IMR-90 (cell line): ENCODE measurements at regions not wholly inside any gene's neighbourhood (a gene's known extent, or its start where the extent isn't known, plus 50 kb on each side); places are given as distances from the start of the nearest gene placed in this dataset.

ENCODE experiments used
- ATAC-seq: fragments of 200-7000 bp; cut with Tn5 transposase; 2 replicates; pipeline ENCODE4 v1.9.1; 2020; ENCODE audit warnings: low read depth, mild to moderate bottlenecking, moderate library complexity
- BruUV-seq: library from RNA; stranded (reverse); fragments of 400-500 nt; replicated peaks from 2 replicates; lab custom pipeline; 2021; lab: Mats Ljungman, UMichigan
- CTCF ChIA-PET: fragments of 300-600 bp; formaldehyde crosslinking; extraction: SDS; loops from one replicate; lab custom pipeline; 2021; ENCODE audit warnings: antibody characterized with exemption; lab: Yijun Ruan, JAX
- POLR2A ChIA-PET: fragments of 300-600 bp; sonication (Branson Sonifier 250); formaldehyde crosslinking; loops from one replicate; lab custom pipeline; 2022; ENCODE audit warnings: antibody characterized with exemption; ENCODE audit not compliant: unreplicated experiment; lab: Charles Lee
- DNase-seq: peaks from one replicate; pipeline ENCODE4 v3.0.0; 2013
- H2AFZ ChIP-seq: replicated peaks from 2 replicates; pipeline ENCODE3; 2013; ENCODE audit warnings: low read length, mild to moderate bottlenecking; ENCODE audit not compliant: poor library complexity
- H2AK5ac ChIP-seq: 2 replicates; pipeline ENCODE4 v1.6.1; 2013; ENCODE audit warnings: low read depth, low read length, inconsistent platforms
- H2AK9ac ChIP-seq: replicated peaks from 2 replicates; pipeline ENCODE3; 2013; ENCODE audit warnings: mild to moderate bottlenecking, low read depth, low read length, moderate library complexity; ENCODE audit not compliant: poor library complexity
- H2BK120ac ChIP-seq: 2 replicates; pipeline ENCODE4 v1.6.1; 2013; ENCODE audit warnings: low read depth, low read length, inconsistent platforms
- H2BK15ac ChIP-seq: 3 replicates; pipeline ENCODE4 v1.6.1; 2013; ENCODE audit warnings: low read depth, low read length, inconsistent platforms
- H2BK20ac ChIP-seq: 2 replicates; pipeline ENCODE4 v1.6.1; 2013; ENCODE audit warnings: low read depth, mild to moderate bottlenecking, inconsistent platforms, low read length, moderate library complexity
- H2BK5ac ChIP-seq: 2 replicates; pipeline ENCODE4 v1.6.1; 2013; ENCODE audit warnings: mild to moderate bottlenecking, low read depth, low read length, inconsistent platforms; ENCODE audit not compliant: poor library complexity, severe bottlenecking
- H3K14ac ChIP-seq: replicated peaks from 2 replicates; pipeline ENCODE4 v1.6.1; 2013; ENCODE audit warnings: low read depth, low read length, inconsistent platforms
- H3K18ac ChIP-seq: 2 replicates; pipeline ENCODE4 v1.6.1; 2013; ENCODE audit warnings: low read depth, low read length, control low read depth
- H3K23ac ChIP-seq: 2 replicates; pipeline ENCODE4 v1.6.1; 2013; ENCODE audit warnings: low read depth, low read length, inconsistent platforms
- H3K27ac ChIP-seq: 2 replicates; pipeline ENCODE4 v1.5.1; 2013; ENCODE audit warnings: mild to moderate bottlenecking, control low read depth, low read length; ENCODE audit not compliant: insufficient read depth
- H3K27me3 ChIP-seq: 2 replicates; pipeline ENCODE4 v1.6.1; 2013; ENCODE audit warnings: low read length; ENCODE audit not compliant: control insufficient read depth, insufficient read depth
- H3K36me3 ChIP-seq: 2 replicates; pipeline ENCODE4 v1.6.1; 2013; ENCODE audit warnings: low read length, mixed read lengths; ENCODE audit not compliant: control insufficient read depth, insufficient read depth
- H3K4ac ChIP-seq: 2 replicates; pipeline ENCODE4 v1.6.1; 2013; ENCODE audit warnings: low read depth, low read length, inconsistent platforms
- H3K4me1 ChIP-seq: 2 replicates; pipeline ENCODE4 v1.6.1; 2013; ENCODE audit warnings: low read length, mixed read lengths; ENCODE audit not compliant: control insufficient read depth, insufficient read depth
- H3K4me2 ChIP-seq: 2 replicates; pipeline ENCODE4 v1.6.1; 2013; ENCODE audit warnings: low read depth, mild to moderate bottlenecking, control low read depth, low read length, moderate library complexity
- H3K4me3 ChIP-seq: 2 replicates; pipeline ENCODE4 v1.5.1; 2013; ENCODE audit warnings: low read depth, mild to moderate bottlenecking, control low read depth, low read length, moderate library complexity; ENCODE audit not compliant: insufficient read depth
- H3K56ac ChIP-seq: 2 replicates; pipeline ENCODE4 v1.6.1; 2013; ENCODE audit warnings: low read length, inconsistent platforms; ENCODE audit not compliant: insufficient read depth; ENCODE audit errors: extremely low read depth
- H3K79me1 ChIP-seq, 2 experiments: 2 replicates each; pipeline ENCODE4 v1.6.1; 2013; ENCODE audit warnings: low read length in 2 of 2, inconsistent platforms in 1 of 2, low read depth in 1 of 2
- H3K9ac ChIP-seq: 2 replicates; pipeline ENCODE4 v1.6.1; 2013; ENCODE audit warnings: low read depth, low read length, control low read depth
- H3K9me1 ChIP-seq: 2 replicates; pipeline ENCODE4 v1.6.1; 2013; ENCODE audit warnings: low read length, inconsistent platforms; ENCODE audit not compliant: insufficient read depth
- H3K9me3 ChIP-seq: 2 replicates; pipeline ENCODE4 v1.6.1; 2013; ENCODE audit warnings: low read length; ENCODE audit not compliant: control insufficient read depth, insufficient read depth
- H4K20me1 ChIP-seq: 2 replicates; pipeline ENCODE4 v1.6.1; 2013; ENCODE audit warnings: low read length, inconsistent platforms; ENCODE audit not compliant: insufficient read depth
- H4K5ac ChIP-seq: 2 replicates; pipeline ENCODE4 v1.6.1; 2013; ENCODE audit warnings: mild to moderate bottlenecking, low read depth, low read length, control low read depth
- H4K8ac ChIP-seq, 2 experiments: 2 replicates each; pipeline ENCODE4 v1.6.1; 2013; ENCODE audit warnings: low read depth in 2 of 2, low read length in 2 of 2, control low read depth in 1 of 2, inconsistent platforms in 1 of 2
- H4K91ac ChIP-seq: 2 replicates; pipeline ENCODE4 v1.6.1; 2013; ENCODE audit warnings: low read depth, low read length, inconsistent platforms; ENCODE audit not compliant: insufficient read depth
- BHLHE40 ChIP-seq: fragments of 150-350 bp; IDR thresholded peaks from 2 replicates; pipeline ENCODE4 v1.6.1; 2016; ENCODE audit warnings: mild to moderate bottlenecking, low read depth, low read length
- CEBPB ChIP-seq: IDR thresholded peaks from 2 replicates; pipeline ENCODE4 v1.6.1; 2012; ENCODE audit warnings: low read depth, low read length, improper control_type of control experiment
- ELK1 ChIP-seq: fragments of 150-350 bp; IDR thresholded peaks from 2 replicates; pipeline ENCODE4 v1.6.1; 2016; ENCODE audit warnings: low read depth, mild to moderate bottlenecking, low read length, moderate library complexity, borderline replicate concordance
- FOS ChIP-seq: fragments of 150-350 bp; IDR thresholded peaks from 2 replicates; pipeline ENCODE4 v1.6.1; 2016; ENCODE audit warnings: low read depth, low read length
- MAFK ChIP-seq: IDR thresholded peaks from 2 replicates; pipeline ENCODE4 v1.6.1; 2012; ENCODE audit warnings: low read depth, low read length, improper control_type of control experiment
- MAZ ChIP-seq: IDR thresholded peaks from 2 replicates; pipeline ENCODE4 v1.6.1; 2012; ENCODE audit warnings: low read depth, mild to moderate bottlenecking, low read length, improper control_type of control experiment, moderate library complexity, borderline replicate concordance
- MXI1 ChIP-seq: IDR thresholded peaks from 2 replicates; pipeline ENCODE4 v1.6.1; 2012; ENCODE audit warnings: low read depth, mild to moderate bottlenecking, low read length, moderate library complexity, borderline replicate concordance
- RAD21 ChIP-seq: IDR thresholded peaks from 2 replicates; pipeline ENCODE4 v1.6.1; 2012; ENCODE audit warnings: low read length, improper control_type of control experiment
- USF2 ChIP-seq: fragments of 150-350 bp; IDR thresholded peaks from 2 replicates; pipeline ENCODE4 v1.6.1; 2017; ENCODE audit warnings: mild to moderate bottlenecking, antibody characterized with exemption, low read length, low read depth
- WGBS, 2 experiments: methylation state at CpG; one replicate each; pipeline versions ENCODE4 v1.1.5 to v1.1.7; 2013; ENCODE audit warnings: missing lambda C conversion rate in 2 of 2; ENCODE audit not compliant: insufficient read length in 1 of 2; ENCODE audit errors: extremely low coverage in 2 of 2; 5-methylcytosine and 5-hydroxymethylcytosine counted together
- dilution Hi-C: fragments of 300-500 bp; cut with HindIII; formaldehyde crosslinking; loops from one replicate; pipeline ENCODE4 v1.14.3; 2018; ENCODE audit warnings: low sequenced_read_pairs; ENCODE audit not compliant: unreplicated experiment
- in situ Hi-C: fragments of 300-500 bp; cut with MboI; formaldehyde crosslinking; loops from 3 replicates; pipeline ENCODE4 v1.14.3; 2019; ENCODE audit warnings: low sequenced_read_pairs, inconsistent platforms, mixed read lengths
- intact Hi-C: fragments of 100-400 bp; cut with micrococcal nuclease; formaldehyde crosslinking; loops from 2 replicates; pipeline ENCODE4 v1.10.0; 2022

GRCh38 chr1:95659166-95659565 is 425.2 kb downstream of the RWDD3 start:
- Histone ChIP-seq H3K4me1 (no peaks in the 10 kb centered on the region), H2AK9ac (no peak overlapping the region), H3K9ac (no peak overlapping the region), H2BK20ac (no peak overlapping the region), H4K8ac (no peak overlapping the region), H2BK15ac (no peak overlapping the region), H2AFZ (no peak overlapping the region), H4K20me1 (no peaks in the 10 kb centered on the region), H2BK120ac (no peak overlapping the region), H3K9me3 (no peaks in the 10 kb centered on the region), H3K9me1 (no peaks in the 10 kb centered on the region), H3K23ac (no peak overlapping the region), H3K4ac (no peak overlapping the region), H3K79me1 (no peaks in the 10 kb centered on the region), H2AK5ac (no peak overlapping the region), H3K36me3 (no peaks in the 10 kb centered on the region), H4K5ac (no peak overlapping the region), H3K27me3 (no peaks in the 10 kb centered on the region), H3K18ac (no peak overlapping the region), H3K4me2 (no peak overlapping the region), H3K14ac (no peak overlapping the region), H4K91ac (no peak overlapping the region), H3K27ac (no peak overlapping the region), H3K4me3 (no peak overlapping the region), H2BK5ac (no peak overlapping the region), H3K56ac (no peak overlapping the region)
- dilution Hi-C loops, result no loop called here
- intact Hi-C loops, result no loop called here
- TF ChIP-seq CEBPB (peak; percentile 83), MAZ (no peak), FOS (no peak), MXI1 (no peak), MAFK (no peak), BHLHE40 (no peak), RAD21 (no peak), USF2 (no peak), ELK1 (no peak)
- ChIA-PET POLR2A (no interaction called here), CTCF (no interaction called here)
- DNase-seq (no peak), ATAC-seq (no peak)
- no CpG with 5 or more reads among the region's 2 CpGs for WGBS, 2 experiments
- in situ Hi-C loops, result no loop called here
- BruUV-seq, result no TSS peak
